Nephron (organoid): ENCODE measurements at regions not wholly inside any gene's neighbourhood (a gene's known extent, or its start where the extent isn't known, plus 50 kb on each side); places are given as distances from the start of the nearest gene placed in this dataset.

Experiments used
- H3K27ac Mint-ChIP-seq, 3 experiments: 2 replicates each; pipeline ENCODE4 v1.8.0; 2020; ENCODE audit warnings: mixed read lengths in 3 of 3, mild to moderate bottlenecking in 2 of 3, moderate library complexity in 1 of 3
- H3K27me3 Mint-ChIP-seq: 2 replicates; pipeline ENCODE4 v1.8.0; 2021; ENCODE audit warnings: low read depth, mild to moderate bottlenecking, moderate library complexity, mixed read lengths
- H3K36me3 Mint-ChIP-seq: 2 replicates; pipeline ENCODE4 v1.8.0; 2020; ENCODE audit warnings: low read depth, mixed read lengths
- H3K4me1 Mint-ChIP-seq: 2 replicates; pipeline ENCODE4 v1.8.0; 2020; ENCODE audit warnings: mixed read lengths
- H3K4me3 Mint-ChIP-seq, 3 experiments: 2 replicates each; pipeline ENCODE4 v1.8.0; 2020; ENCODE audit warnings: mild to moderate bottlenecking in 3 of 3, mixed read lengths in 3 of 3, moderate library complexity in 2 of 3
- H3K9me3 Mint-ChIP-seq: 2 replicates; pipeline ENCODE4 v1.8.0; 2020; ENCODE audit warnings: mixed read lengths
- TF ChIP-seq, protein P1 (sequence below), 3 experiments: fragments of 200-600 bp; sonication (generic); IDR thresholded peaks; one replicate each; pipeline ENCODE4 v1.5.0; 2021; ENCODE audit warnings: antibody characterized with exemption in 3 of 3; ENCODE audit not compliant: unreplicated experiment in 3 of 3

DNA sequence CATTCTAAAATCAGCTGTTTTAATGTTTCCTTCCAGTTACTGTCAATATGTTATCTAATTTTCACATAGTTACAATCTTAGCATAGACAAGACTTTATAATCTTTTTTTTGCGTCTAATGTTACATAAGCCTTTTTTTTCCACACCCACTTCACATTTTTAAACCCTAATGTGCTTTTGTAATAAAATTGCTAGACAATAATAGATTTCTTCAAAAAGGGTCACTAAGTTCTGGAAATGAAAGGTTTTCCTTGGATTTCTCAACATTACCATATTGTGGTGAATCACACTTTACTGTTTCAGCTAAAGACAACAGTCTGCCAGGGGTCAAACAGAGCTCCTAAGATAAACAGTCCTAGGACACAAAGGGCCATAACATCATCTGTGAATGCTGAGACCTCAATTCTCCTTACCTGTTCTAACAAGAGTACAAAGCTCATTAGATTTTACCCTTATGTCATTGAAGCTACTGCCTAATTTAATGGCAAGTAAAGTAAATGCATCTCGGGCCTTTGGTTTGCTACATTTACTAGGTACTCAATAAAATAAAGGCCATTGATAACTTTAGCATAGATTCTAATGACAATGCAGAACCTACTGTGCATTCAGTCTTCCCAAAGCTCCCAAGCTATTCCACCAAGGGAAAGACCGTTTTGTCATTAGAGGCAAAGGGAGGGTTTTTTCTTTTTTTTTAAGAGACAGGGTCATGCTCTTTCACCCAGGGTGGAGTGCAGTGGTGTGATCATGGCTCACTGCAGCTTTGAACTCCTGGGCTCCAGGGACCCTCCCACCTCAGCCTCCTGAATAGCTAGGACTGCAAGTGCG, 111.2 kb upstream of the SLC38A2 start:
- no peaks in the 10 kb centered on the region for H3K36me3 Mint-ChIP-seq
- peaks cover 5% of the 10 kb centered on the region for H3K4me1 Mint-ChIP-seq
- no peaks in the 10 kb centered on the region for H3K27me3 Mint-ChIP-seq
- no peak overlapping the region for H3K27ac Mint-ChIP-seq
- TF ChIP-seq, protein P1, sequence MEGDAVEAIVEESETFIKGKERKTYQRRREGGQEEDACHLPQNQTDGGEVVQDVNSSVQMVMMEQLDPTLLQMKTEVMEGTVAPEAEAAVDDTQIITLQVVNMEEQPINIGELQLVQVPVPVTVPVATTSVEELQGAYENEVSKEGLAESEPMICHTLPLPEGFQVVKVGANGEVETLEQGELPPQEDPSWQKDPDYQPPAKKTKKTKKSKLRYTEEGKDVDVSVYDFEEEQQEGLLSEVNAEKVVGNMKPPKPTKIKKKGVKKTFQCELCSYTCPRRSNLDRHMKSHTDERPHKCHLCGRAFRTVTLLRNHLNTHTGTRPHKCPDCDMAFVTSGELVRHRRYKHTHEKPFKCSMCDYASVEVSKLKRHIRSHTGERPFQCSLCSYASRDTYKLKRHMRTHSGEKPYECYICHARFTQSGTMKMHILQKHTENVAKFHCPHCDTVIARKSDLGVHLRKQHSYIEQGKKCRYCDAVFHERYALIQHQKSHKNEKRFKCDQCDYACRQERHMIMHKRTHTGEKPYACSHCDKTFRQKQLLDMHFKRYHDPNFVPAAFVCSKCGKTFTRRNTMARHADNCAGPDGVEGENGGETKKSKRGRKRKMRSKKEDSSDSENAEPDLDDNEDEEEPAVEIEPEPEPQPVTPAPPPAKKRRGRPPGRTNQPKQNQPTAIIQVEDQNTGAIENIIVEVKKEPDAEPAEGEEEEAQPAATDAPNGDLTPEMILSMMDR (IDR thresholded peaks at IDR 0.05; ENCODE audit: unreplicated experiment in 3 of 3), result no peak
- no peaks in the 10 kb centered on the region for H3K9me3 Mint-ChIP-seq
- no peak overlapping the region for H3K4me3 Mint-ChIP-seq

DNA sequence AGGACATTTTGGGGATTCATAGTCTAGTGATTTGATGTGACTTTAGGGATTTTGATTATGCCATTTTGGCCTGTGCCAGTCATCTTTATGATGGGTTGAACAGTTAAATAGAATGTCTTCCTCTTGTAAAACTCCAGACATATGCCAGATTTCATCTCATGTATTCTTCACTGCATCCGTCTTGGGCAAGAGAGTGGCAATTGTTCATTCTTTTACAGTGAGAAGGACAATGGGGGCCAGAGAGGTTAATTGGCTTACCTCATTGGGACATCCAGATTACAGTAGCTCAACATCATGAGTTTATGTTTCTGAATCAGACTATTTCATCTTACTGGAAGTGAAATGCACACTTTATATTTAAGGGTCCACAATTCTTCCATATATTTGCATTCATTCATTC, 108.2 kb upstream of the SLC38A2 start:
- Mint-ChIP-seq H3K27me3 (no peaks in the 10 kb centered on the region), H3K27ac (no peak overlapping the region), H3K4me3 (no peak overlapping the region), H3K36me3 (no peaks in the 10 kb centered on the region), H3K4me1 (peaks cover 17% of the 10 kb centered on the region), H3K9me3 (no peaks in the 10 kb centered on the region)
- TF ChIP-seq, protein P1 (IDR thresholded peaks at IDR 0.05; ENCODE audit: unreplicated experiment in 3 of 3), result no peak

DNA sequence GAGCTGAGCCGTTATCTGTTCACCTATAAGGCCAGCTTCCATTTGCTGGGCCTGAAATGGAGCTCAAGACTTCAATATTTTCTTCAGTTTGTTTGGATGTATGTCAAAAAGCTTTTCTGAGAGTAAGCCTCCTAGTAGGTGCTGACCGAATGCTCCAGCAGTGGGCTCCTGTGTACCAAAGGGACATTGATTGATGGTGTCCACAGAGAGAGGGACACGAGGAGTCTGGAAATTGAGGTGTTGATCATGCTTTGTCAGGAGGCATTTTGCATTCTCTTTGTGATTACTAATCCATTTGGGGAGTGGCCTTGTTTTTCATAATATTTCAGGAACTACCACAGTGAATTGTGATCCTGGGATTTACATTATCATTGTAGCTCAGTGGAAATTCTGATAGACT, 107.7 kb upstream of the SLC38A2 start:
- H3K27ac Mint-ChIP-seq, result no peak overlapping the region
- H3K4me1 Mint-ChIP-seq, result peaks cover 17% of the 10 kb centered on the region
- H3K27me3 Mint-ChIP-seq, result no peaks in the 10 kb centered on the region
- TF ChIP-seq, protein P1 (IDR thresholded peaks at IDR 0.05; ENCODE audit: unreplicated experiment in 3 of 3), result no peak
- H3K36me3 Mint-ChIP-seq, result no peaks in the 10 kb centered on the region
- H3K4me3 Mint-ChIP-seq, result no peak overlapping the region
- H3K9me3 Mint-ChIP-seq, result no peaks in the 10 kb centered on the region

DNA sequence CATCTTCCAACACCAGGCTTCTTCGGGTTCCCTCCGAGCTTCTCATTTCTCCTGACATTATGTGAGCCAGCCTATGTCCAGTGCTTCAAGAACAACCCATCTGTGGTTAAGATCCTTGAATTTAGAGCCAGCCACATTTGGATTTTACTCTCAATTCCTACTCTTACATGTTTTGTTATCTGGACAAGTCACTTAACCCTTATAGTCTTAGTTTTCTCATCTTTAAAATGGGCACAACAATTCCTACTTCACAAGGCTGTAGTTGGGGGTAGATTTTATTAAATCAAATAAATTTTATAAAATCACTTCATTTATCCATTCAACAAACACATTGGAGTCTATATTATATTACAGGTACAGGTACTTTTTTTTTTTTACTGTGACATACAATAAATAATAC, 105.5 kb upstream of the SLC38A2 start:
- H3K4me1 Mint-ChIP-seq, result peaks cover 27% of the 10 kb centered on the region

DNA sequence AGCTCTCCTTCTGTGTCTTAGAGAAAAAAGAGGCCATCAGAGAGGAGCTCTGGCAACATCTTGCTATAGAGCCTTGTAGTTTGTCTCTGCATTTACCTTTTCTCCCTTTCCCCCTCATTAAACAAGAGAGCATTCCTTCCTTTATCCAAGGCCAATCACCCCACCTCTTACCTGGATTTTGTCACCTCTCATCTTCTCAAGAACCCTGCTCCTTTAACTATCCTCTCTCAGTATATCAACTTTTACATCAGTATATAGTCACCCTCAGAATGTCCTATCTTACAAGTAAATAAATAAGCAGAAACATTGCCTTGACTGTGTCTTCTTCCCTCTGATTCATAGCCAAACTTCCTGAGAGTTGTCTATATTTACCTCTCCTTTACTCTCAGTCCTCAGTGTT, 105.0 kb upstream of the SLC38A2 start:
- peak overlapping the region in 2 of 3 experiments; percentile 13 to 15 for H3K27ac Mint-ChIP-seq
- H3K4me1 Mint-ChIP-seq, result peaks cover 33% of the 10 kb centered on the region
- H3K36me3 Mint-ChIP-seq, result no peaks in the 10 kb centered on the region
- TF ChIP-seq, protein P1 (IDR thresholded peaks at IDR 0.05; ENCODE audit: unreplicated experiment in 3 of 3), result no peak
- no peak overlapping the region for H3K4me3 Mint-ChIP-seq
- no peaks in the 10 kb centered on the region for H3K9me3 Mint-ChIP-seq
- no peaks in the 10 kb centered on the region for H3K27me3 Mint-ChIP-seq

More for the DNA sequence above, 105.5 kb upstream of the SLC38A2 start:
- Mint-ChIP-seq H3K4me3 (no peak overlapping the region), H3K27me3 (no peaks in the 10 kb centered on the region), H3K27ac (peak overlapping the region in 1 of 3 experiments; percentile 15), H3K9me3 (no peaks in the 10 kb centered on the region), H3K36me3 (no peaks in the 10 kb centered on the region)
- TF ChIP-seq, protein P1 (IDR thresholded peaks at IDR 0.05; ENCODE audit: unreplicated experiment in 3 of 3), result no peak
